Mesenchymal stem cell (in vitro differentiated cells and primary cell): ENCODE measurements at regions not wholly inside any gene's neighbourhood (a gene's known extent, or its start where the extent isn't known, plus 50 kb on each side); places are given as distances from the start of the nearest gene placed in this dataset.
"Not testable (repeated sequence)": the region's sequence is repeated elsewhere in the genome, so short reads cannot be mapped to it uniquely, and the experiment has no call there.

Source experiments
- DNase-seq: peaks from one replicate; pipeline ENCODE4 v3.0.0-alpha.2; 2013
- H2AFZ ChIP-seq: one replicate; pipeline ENCODE4 v1.6.1; 2013; ENCODE audit warnings: low read depth, mild to moderate bottlenecking, control low read depth, inconsistent platforms, low read length, moderate library complexity
- H2AK5ac ChIP-seq: 2 replicates; pipeline ENCODE4 v1.6.1; 2013; ENCODE audit warnings: low read length, moderate library complexity, mild to moderate bottlenecking, inconsistent platforms; ENCODE audit not compliant: severe bottlenecking
- H2BK120ac ChIP-seq: one replicate; pipeline ENCODE4 v1.6.1; 2013; ENCODE audit warnings: low read depth, mild to moderate bottlenecking, inconsistent platforms, low read length, moderate library complexity
- H2BK12ac ChIP-seq, 2 experiments: one replicate each; pipeline ENCODE4 v1.6.1; 2013; ENCODE audit warnings: inconsistent platforms in 2 of 2, low read length in 2 of 2, mild to moderate bottlenecking in 2 of 2, moderate library complexity in 2 of 2, control low read depth in 1 of 2
- H2BK15ac ChIP-seq: one replicate; pipeline ENCODE4 v1.6.1; 2013; ENCODE audit warnings: mild to moderate bottlenecking, low read depth, inconsistent platforms; ENCODE audit not compliant: poor library complexity, severe bottlenecking
- H2BK5ac ChIP-seq: 2 replicates; pipeline ENCODE4 v1.6.1; 2013; ENCODE audit warnings: low read depth, mild to moderate bottlenecking, low read length, control low read depth, inconsistent platforms; ENCODE audit not compliant: poor library complexity, severe bottlenecking
- H3K14ac ChIP-seq, 2 experiments: one replicate each; pipeline ENCODE4 v1.6.1; 2013; ENCODE audit warnings: inconsistent platforms in 2 of 2, low read length in 2 of 2, control low read depth in 1 of 2, mild to moderate bottlenecking in 1 of 2, moderate library complexity in 1 of 2
- H3K18ac ChIP-seq, 2 experiments: one replicate each; pipeline ENCODE4 v1.6.1; 2013; ENCODE audit warnings: inconsistent platforms in 2 of 2, low read length in 2 of 2, control low read depth in 1 of 2, low read depth in 1 of 2, mild to moderate bottlenecking in 1 of 2
- H3K23ac ChIP-seq, 2 experiments: one replicate each; pipeline ENCODE4 v1.6.1; 2013; ENCODE audit warnings: inconsistent platforms in 2 of 2, low read length in 2 of 2, mild to moderate bottlenecking in 2 of 2, moderate library complexity in 2 of 2, control low read depth in 1 of 2
- H3K27ac ChIP-seq: 2 replicates; pipeline ENCODE4 v1.5.1; 2013; ENCODE audit warnings: mild to moderate bottlenecking, moderate library complexity, low read length, control low read depth, inconsistent platforms; ENCODE audit not compliant: poor library complexity, severe bottlenecking
- H3K27me3 ChIP-seq, 2 experiments: 2 replicates each; pipeline versions ENCODE4 v1.6.1 to v1.7.0; 2013; ENCODE audit warnings: low read length in 2 of 2, mild to moderate bottlenecking in 2 of 2, moderate library complexity in 2 of 2, control low read depth in 1 of 2, inconsistent platforms in 1 of 2; ENCODE audit not compliant: control insufficient read depth in 1 of 2, insufficient read depth in 1 of 2
- H3K36me3 ChIP-seq, 2 experiments: 2 replicates each; pipeline versions ENCODE4 v1.6.1 to v1.7.0; 2013; ENCODE audit warnings: low read length in 2 of 2, control low read depth in 1 of 2, inconsistent platforms in 1 of 2, low read depth in 1 of 2, mild to moderate bottlenecking in 1 of 2; ENCODE audit not compliant: insufficient read depth in 2 of 2, control insufficient read depth in 1 of 2
- H3K4ac ChIP-seq, 2 experiments: one replicate each; pipeline ENCODE4 v1.6.1; 2013; ENCODE audit warnings: inconsistent platforms in 2 of 2, low read length in 2 of 2, mild to moderate bottlenecking in 2 of 2, moderate library complexity in 2 of 2, control low read depth in 1 of 2, low read depth in 1 of 2
- H3K4me1 ChIP-seq: 2 replicates; pipeline ENCODE4 v1.6.1; 2013; ENCODE audit warnings: low read depth, low read length, control low read depth; ENCODE audit not compliant: control insufficient read depth, insufficient read depth
- H3K4me2 ChIP-seq: 2 replicates; pipeline ENCODE4 v1.6.1; 2013; ENCODE audit warnings: low read length, mild to moderate bottlenecking, inconsistent platforms; ENCODE audit not compliant: poor library complexity, severe bottlenecking
- H3K4me3 ChIP-seq, 2 experiments: 2 replicates each; pipeline versions ENCODE4 v1.5.1 to v1.7.0; 2013; ENCODE audit warnings: low read length in 2 of 2, mild to moderate bottlenecking in 2 of 2, control low read depth in 1 of 2, low read depth in 1 of 2; ENCODE audit not compliant: insufficient read depth in 1 of 2
- H3K79me1 ChIP-seq: replicated peaks from 2 replicates; pipeline ENCODE4 v1.6.1; 2013; ENCODE audit warnings: mild to moderate bottlenecking, control low read depth, low read length, inconsistent platforms; ENCODE audit not compliant: poor library complexity, severe bottlenecking
- H3K9ac ChIP-seq: 2 replicates; pipeline ENCODE4 v1.7.0; 2013; ENCODE audit warnings: mild to moderate bottlenecking, low read length, moderate library complexity
- H3K9me3 ChIP-seq: 2 replicates; pipeline ENCODE4 v1.7.0; 2013; ENCODE audit warnings: mild to moderate bottlenecking, low read length; ENCODE audit not compliant: control insufficient read depth
- H4K8ac ChIP-seq: one replicate; pipeline ENCODE4 v1.6.1; 2013; ENCODE audit warnings: inconsistent platforms, mild to moderate bottlenecking, low read length, moderate library complexity
- H4K91ac ChIP-seq: one replicate; pipeline ENCODE4 v1.6.1; 2013; ENCODE audit warnings: mild to moderate bottlenecking, low read length, inconsistent platforms
- WGBS: methylation state at CpG from one replicate; pipeline ENCODE4 v1.1.7; 2013; ENCODE audit warnings: mixed read lengths; 5-methylcytosine and 5-hydroxymethylcytosine counted together

DNA sequence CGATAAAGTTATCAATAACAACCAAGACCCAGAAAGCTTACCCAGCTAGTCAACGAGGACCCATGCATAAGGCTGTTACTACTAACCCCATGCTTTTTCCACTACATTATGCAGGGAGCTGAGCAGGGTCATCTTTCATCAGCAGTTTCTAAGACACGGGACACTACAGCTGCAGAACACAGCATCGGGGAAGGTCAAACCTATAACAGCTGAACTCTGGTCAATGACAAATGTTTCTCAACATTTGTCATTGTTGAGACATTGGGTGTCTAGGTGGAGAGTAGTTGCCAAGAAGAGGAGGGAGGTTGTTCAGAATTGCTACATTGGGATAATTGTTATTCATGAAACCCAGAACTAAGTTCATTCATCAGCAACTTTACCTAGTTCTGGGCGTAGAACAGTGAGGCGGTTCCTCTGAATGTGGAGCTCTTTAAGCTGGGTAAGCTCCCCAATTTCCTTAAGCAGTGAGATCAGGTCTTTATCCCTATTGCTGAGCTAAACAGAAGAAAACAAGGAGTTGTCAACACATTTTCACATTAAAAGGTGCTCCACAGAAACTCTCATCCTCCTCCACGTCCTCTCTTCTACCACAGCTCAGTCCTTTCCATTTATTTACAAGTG, 105.6 kb downstream of the ZNF22 start:
- no peak overlapping the region for H3K4me3 ChIP-seq
- H2AK5ac ChIP-seq = no peak overlapping the region
- no peak for DNase-seq
- H4K8ac ChIP-seq = no peak overlapping the region
- H3K9ac ChIP-seq = no peak overlapping the region
- no peak overlapping the region for H3K23ac ChIP-seq
- no peak overlapping the region for H3K27ac ChIP-seq
- no peaks in the 10 kb centered on the region for H3K36me3 ChIP-seq
- no peak overlapping the region for H4K91ac ChIP-seq
- no peak overlapping the region for H2BK120ac ChIP-seq
- no peaks in the 10 kb centered on the region for H3K9me3 ChIP-seq
- no peak overlapping the region for H2AFZ ChIP-seq
- H3K4me2 ChIP-seq = no peak overlapping the region
- no peaks in the 10 kb centered on the region for H3K4me1 ChIP-seq
- no peaks in the 10 kb centered on the region for H3K79me1 ChIP-seq
- H3K4ac ChIP-seq = no peak overlapping the region
- 74% methylated on average over 7 of the region's 7 CpGs for WGBS
- H3K18ac ChIP-seq = no peak overlapping the region
- no peak overlapping the region for H2BK12ac ChIP-seq
- no peak overlapping the region for H2BK15ac ChIP-seq
- H3K27me3 ChIP-seq = peaks cover 3 to 13% of the 10 kb centered on the region in 2 experiments
- H3K14ac ChIP-seq = no peak overlapping the region
- no peak overlapping the region for H2BK5ac ChIP-seq

DNA sequence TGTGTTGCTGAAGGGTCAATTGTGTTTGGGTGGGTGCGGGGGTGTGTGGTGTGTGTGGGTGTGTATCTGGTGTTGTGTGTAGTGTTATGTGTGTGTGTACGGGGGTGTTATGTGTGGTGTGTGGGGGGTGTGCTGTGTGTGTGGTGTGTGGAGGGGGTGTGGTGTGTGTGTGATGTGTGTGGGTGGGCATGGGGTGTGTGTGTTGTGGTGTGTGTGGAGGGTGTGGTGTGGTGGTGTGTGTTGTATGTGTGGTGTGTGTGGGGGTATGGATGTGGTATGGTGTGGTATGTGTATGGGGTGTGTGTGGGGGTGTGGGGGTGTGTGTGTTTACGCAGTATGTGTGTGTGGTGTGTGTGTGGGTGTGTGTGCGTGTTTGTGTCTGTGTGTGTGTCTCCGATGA, 110.8 kb downstream of the ZNF22 start:
- 98% methylated on average over 2 of the region's 5 CpGs for WGBS

DNA sequence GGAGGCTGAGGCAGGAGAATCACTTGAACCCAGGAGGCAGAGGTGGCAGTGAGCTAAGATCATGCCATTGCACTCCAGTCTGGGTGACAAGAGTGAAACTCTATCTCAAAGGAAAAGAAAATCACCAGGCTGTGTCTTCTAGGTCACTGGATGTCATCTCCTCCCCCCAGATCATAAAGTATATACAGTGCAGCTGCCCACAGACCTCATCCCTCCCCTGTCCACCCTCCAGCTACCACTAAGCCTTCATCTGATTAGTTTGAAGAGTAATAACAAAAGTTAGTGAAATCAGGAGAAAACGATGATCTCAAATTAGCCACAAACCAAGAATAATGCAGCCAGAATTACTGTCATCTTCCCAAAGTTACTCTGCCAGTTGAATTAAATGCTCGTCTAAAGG, 117.2 kb downstream of the ZNF22 start:
- not testable (repeated sequence) for H3K4me3 ChIP-seq, H2BK5ac ChIP-seq, H2BK12ac ChIP-seq, H3K9me3 ChIP-seq, H3K27ac ChIP-seq, H3K4me1 ChIP-seq, H3K79me1 ChIP-seq, DNase-seq, H4K91ac ChIP-seq, H3K18ac ChIP-seq, H3K23ac ChIP-seq, H3K4me2 ChIP-seq, H2BK120ac ChIP-seq, H3K4ac ChIP-seq, H3K9ac ChIP-seq, H3K14ac ChIP-seq, H3K27me3 ChIP-seq, H4K8ac ChIP-seq, H2AFZ ChIP-seq, H2AK5ac ChIP-seq, H3K36me3 ChIP-seq, H2BK15ac ChIP-seq
- 71% methylated on average over 2 of the region's 2 CpGs for WGBS

More for the DNA sequence above, 110.8 kb downstream of the ZNF22 start:
- Histone ChIP-seq H2AFZ (no peak overlapping the region), H3K27ac (no peak overlapping the region), H3K9me3 (no peaks in the 10 kb centered on the region), H2BK5ac (no peak overlapping the region), H3K18ac (no peak overlapping the region), H4K91ac (no peak overlapping the region), H2BK120ac (no peak overlapping the region), H2BK12ac (no peak overlapping the region), H3K4ac (no peak overlapping the region), H3K27me3 (peaks cover under 1 to 5% of the 10 kb centered on the region in 2 experiments), H3K9ac (no peak overlapping the region), H3K4me2 (no peak overlapping the region), H3K36me3 (no peaks in the 10 kb centered on the region), H2BK15ac (no peak overlapping the region), H2AK5ac (no peak overlapping the region), H3K4me3 (no peak overlapping the region), H3K4me1 (no peaks in the 10 kb centered on the region), H3K14ac (peak overlapping the region in 1 of 2 experiments; percentile 88), H3K23ac (no peak overlapping the region), H3K79me1 (no peaks in the 10 kb centered on the region), H4K8ac (no peak overlapping the region)
- DNase-seq = no peak

DNA sequence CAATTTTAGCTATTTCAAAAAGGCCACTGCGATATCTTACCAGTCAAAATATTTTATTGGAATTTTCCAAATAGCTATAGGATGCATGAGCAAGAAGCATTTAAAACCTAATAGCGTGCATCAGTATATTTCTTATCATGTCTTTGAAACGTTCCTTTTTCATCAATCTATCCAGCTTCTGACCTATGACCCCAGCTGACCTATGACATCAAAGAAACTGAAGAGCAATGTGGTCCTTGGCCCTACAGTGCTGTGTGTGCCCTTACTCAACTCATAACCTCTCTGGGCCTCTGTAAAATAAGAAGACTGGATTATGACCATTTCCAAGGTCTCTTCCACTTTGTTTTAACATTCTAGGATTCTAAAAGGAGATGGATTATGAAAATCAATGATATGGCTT, 118.2 kb downstream of the ZNF22 start:
- H3K4me3 ChIP-seq = no peak overlapping the region
- H3K18ac ChIP-seq = no peak overlapping the region
- no peak overlapping the region for H3K23ac ChIP-seq
- H3K79me1 ChIP-seq = no peaks in the 10 kb centered on the region
- H3K4me2 ChIP-seq = no peak overlapping the region
- no peaks in the 10 kb centered on the region for H3K4me1 ChIP-seq
- H3K9me3 ChIP-seq = no peaks in the 10 kb centered on the region
- no peak overlapping the region for H2AFZ ChIP-seq
- H3K14ac ChIP-seq = no peak overlapping the region
- no peak overlapping the region for H2AK5ac ChIP-seq
- no peak overlapping the region for H3K9ac ChIP-seq
- 64% methylated on average over 3 of the region's 3 CpGs for WGBS
- no peak for DNase-seq
- H2BK120ac ChIP-seq = no peak overlapping the region
- H3K27me3 ChIP-seq = peaks cover 0 to 9% of the 10 kb centered on the region in 2 experiments
- H3K4ac ChIP-seq = no peak overlapping the region
- no peak overlapping the region for H2BK15ac ChIP-seq
- H2BK5ac ChIP-seq = no peak overlapping the region
- H3K27ac ChIP-seq = no peak overlapping the region
- no peak overlapping the region for H2BK12ac ChIP-seq
- H4K8ac ChIP-seq = no peak overlapping the region
- no peak overlapping the region for H4K91ac ChIP-seq
- H3K36me3 ChIP-seq = no peaks in the 10 kb centered on the region
